GM12878 (cell line): ENCODE measurements at regions not wholly inside any gene's neighbourhood (a gene's known extent, or its start where the extent isn't known, plus 50 kb on each side); places are given as distances from the start of the nearest gene placed in this dataset.

Source experiments
- ATAC-seq: fragments of 200-7000 bp; cut with Tn5 transposase; 3 replicates; pipeline ENCODE4 v1.9.1; 2020; ENCODE audit warnings: mild to moderate bottlenecking, moderate library complexity
- BruUV-seq: library from RNA; stranded (reverse); fragments of 400-500 nt; replicated peaks from 2 replicates; lab custom pipeline; 2021; lab: Mats Ljungman, UMichigan
- CTCF ChIA-PET: fragments of 300-600 bp; sonication (Branson Sonifier 250); formaldehyde crosslinking; extraction: SDS; loops from one replicate; lab custom pipeline; 2021; ENCODE audit warnings: inconsistent platforms; lab: Yijun Ruan, JAX
- POLR2A ChIA-PET: fragments of 350-600 bp; formaldehyde crosslinking; extraction: SDS; loops from one replicate; lab custom pipeline; 2021; ENCODE audit warnings: inconsistent platforms; lab: Charles Lee
- RAD21 ChIA-PET: fragments of 300-600 bp; sonication (Branson Sonifier 250); formaldehyde crosslinking; loops from one replicate; lab custom pipeline; 2023; ENCODE audit warnings: antibody characterized with exemption; ENCODE audit not compliant: unreplicated experiment; lab: Charles Lee
- SMC1A ChIA-PET: fragments of 300-600 bp; sonication (Branson Sonifier 250); formaldehyde crosslinking; loops from one replicate; lab custom pipeline; 2023; ENCODE audit not compliant: unreplicated experiment, uncharacterized antibody; lab: Charles Lee
- DNase-seq: peaks from one replicate; pipeline ENCODE4 v3.0.0-alpha.2; 2011; ENCODE audit warnings: low read depth, low spot score
- FAIRE-seq: peaks from 3 replicates; lab custom pipeline; 2011; peaks lifted over from hg19 to GRCh38; lab: Jason Lieb, UNC
- H2AFZ ChIP-seq: 2 replicates; pipeline ENCODE4 v1.6.0; 2011; ENCODE audit warnings: low read depth, low read length, control low read depth; ENCODE audit not compliant: control insufficient read depth
- H3K27ac ChIP-seq: 2 replicates; pipeline ENCODE4 v1.5.1; 2011; ENCODE audit warnings: control low read depth; ENCODE audit not compliant: control insufficient read depth, insufficient read depth
- H3K27me3 ChIP-seq, 2 experiments: replicated peaks in 1 of 2; 2 replicates each; pipeline versions ENCODE4 v1.6.0 to v1.6.1; 2011; ENCODE audit warnings: low read length in 1 of 2; ENCODE audit not compliant: control insufficient read depth in 2 of 2, insufficient read depth in 2 of 2
- H3K36me3 ChIP-seq, 2 experiments: 2 replicates each; pipeline ENCODE4 v1.5.1; 2011; ENCODE audit warnings: low read length in 1 of 2; ENCODE audit not compliant: control insufficient read depth in 2 of 2, insufficient read depth in 2 of 2
- H3K4me1 ChIP-seq: 2 replicates; pipeline ENCODE4 v1.6.1; 2011; ENCODE audit warnings: mild to moderate bottlenecking, low read length, moderate library complexity, mixed read lengths; ENCODE audit not compliant: control insufficient read depth, insufficient read depth
- H3K4me2 ChIP-seq: 2 replicates; pipeline ENCODE4 v1.6.0; 2011; ENCODE audit warnings: control low read depth; ENCODE audit not compliant: control insufficient read depth, insufficient read depth
- H3K4me3 ChIP-seq: fragments of 200-600 bp; sonication (generic); 2 replicates; pipeline ENCODE4 v1.5.1; 2016
- H3K79me2 ChIP-seq: 2 replicates; pipeline ENCODE4 v1.6.0; 2011; ENCODE audit warnings: low read length; ENCODE audit not compliant: control insufficient read depth, insufficient read depth
- H3K9ac ChIP-seq: 2 replicates; pipeline ENCODE4 v1.8.0; 2011; ENCODE audit warnings: low read length, control low read depth, mixed read lengths; ENCODE audit not compliant: control insufficient read depth, insufficient read depth
- H3K9me3 ChIP-seq: replicated peaks from 3 replicates; pipeline ENCODE4 v1.5.1; 2011; ENCODE audit warnings: mild to moderate bottlenecking, low read length; ENCODE audit not compliant: control insufficient read depth, insufficient read depth
- H4K20me1 ChIP-seq: 2 replicates; pipeline ENCODE4 v1.6.0; 2011; ENCODE audit not compliant: control insufficient read depth, insufficient read depth
- ESRRA ChIP-seq: IDR thresholded peaks from 2 replicates; pipeline ENCODE4 v1.6.1; 2012; ENCODE audit warnings: mild to moderate bottlenecking, low read length, improper control_type of control experiment
- GATAD2B ChIP-seq: fragments of 450-650 bp; conservative IDR thresholded peaks from 2 replicates; pipeline ENCODE4 v1.6.1; 2017; ENCODE audit warnings: low read depth, mild to moderate bottlenecking, moderate library complexity
- RAD21 ChIP-seq: IDR thresholded peaks from 2 replicates; pipeline ENCODE4 v1.6.1; 2011; ENCODE audit warnings: mild to moderate bottlenecking, low read depth, low read length, moderate library complexity; ENCODE audit not compliant: insufficient read depth
- RUNX3 ChIP-seq: IDR thresholded peaks from 2 replicates; pipeline ENCODE4 v1.6.1; 2012; ENCODE audit warnings: low read length, inconsistent platforms
- SMAD1 ChIP-seq: fragments of 450-650 bp; IDR thresholded peaks from 2 replicates; pipeline ENCODE4 v1.6.1; 2018; ENCODE audit warnings: mild to moderate bottlenecking, low read depth; ENCODE audit not compliant: partially characterized antibody
- SPI1 ChIP-seq: IDR thresholded peaks from 2 replicates; pipeline ENCODE4 v1.6.1; 2011; ENCODE audit warnings: low read depth, mild to moderate bottlenecking, low read length, moderate library complexity, borderline replicate concordance; ENCODE audit not compliant: insufficient read depth
- TCF12 ChIP-seq: IDR thresholded peaks from 2 replicates; pipeline ENCODE4 v1.6.1; 2011; ENCODE audit warnings: low read depth, mild to moderate bottlenecking, low read length
- YY1 ChIP-seq: IDR thresholded peaks from 2 replicates; pipeline ENCODE4 v1.6.1; 2011; ENCODE audit warnings: low read depth, mild to moderate bottlenecking, low read length
- ZNF384 ChIP-seq: IDR thresholded peaks from 2 replicates; pipeline ENCODE4 v1.6.1; 2012; ENCODE audit warnings: low read depth, mild to moderate bottlenecking, low read length, improper control_type of control experiment, borderline replicate concordance
- WGBS: methylation state at CpG from one replicate; pipeline ENCODE4 v1.1.6; 2016; ENCODE audit warnings: low lambda C conversion rate; ENCODE audit not compliant: insufficient replicate concordance, insufficient coverage; ENCODE audit errors: missing lambda C conversion rate; 5-methylcytosine and 5-hydroxymethylcytosine counted together
- in situ Hi-C: fragments of 300-500 bp; cut with MboI; formaldehyde crosslinking; loops from 9 replicates; pipeline ENCODE4 v1.14.3; 2018; ENCODE audit warnings: mixed read lengths
- intact Hi-C: fragments of 100-400 bp; cut with micrococcal nuclease; formaldehyde crosslinking; loops from one replicate; pipeline ENCODE4 v1.14.2; 2022; ENCODE audit not compliant: unreplicated experiment
- TF ChIP-seq, protein P1 (sequence below): fragments of 450-650 bp; conservative IDR thresholded peaks from 2 replicates; pipeline ENCODE4 v1.6.1; 2017; ENCODE audit warnings: mild to moderate bottlenecking, moderate library complexity

DNA sequence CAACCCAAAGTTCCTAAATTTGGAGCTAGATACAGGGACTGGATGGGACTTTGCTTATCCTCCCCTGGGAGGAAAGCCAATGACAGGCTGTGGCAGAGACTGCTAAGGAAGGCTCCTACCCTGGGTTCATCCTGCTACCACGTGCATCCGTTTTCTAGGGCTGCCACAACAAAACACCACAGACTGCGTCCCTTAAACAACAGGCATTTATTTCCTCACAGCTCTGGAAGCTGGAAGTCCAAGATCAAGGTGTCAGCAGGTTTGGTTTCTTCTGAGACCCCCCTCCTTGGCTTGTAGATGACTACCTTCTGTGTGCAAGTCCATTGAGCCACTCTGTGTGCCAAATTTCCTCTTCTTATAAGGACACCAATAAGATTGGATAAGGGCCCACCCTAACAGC is 263.9 kb downstream of the FAM43A start:
- Histone ChIP-seq H3K4me1 (no peaks in the 10 kb centered on the region), H3K9ac (no peak overlapping the region), H3K4me2 (no peak overlapping the region), H4K20me1 (no peaks in the 10 kb centered on the region), H3K36me3 (no peaks in the 10 kb centered on the region), H3K4me3 (no peak overlapping the region), H3K27ac (no peak overlapping the region), H3K9me3 (no peaks in the 10 kb centered on the region), H3K27me3 (no peaks in the 10 kb centered on the region; a peak in 1 of 4 replicates), H3K79me2 (no peaks in the 10 kb centered on the region), H2AFZ (no peak overlapping the region)
- in situ Hi-C loops, result no loop called here
- ATAC-seq (no peak), FAIRE-seq (no peak), DNase-seq (no peak)
- POLR2A ChIA-PET, result no interaction called here
- BruUV-seq, result no TSS peak
- SMC1A ChIA-PET, result no interaction called here
- CTCF ChIA-PET, result no interaction called here
- WGBS, result 29% methylated on average over 3 of the region's 3 CpGs
- RAD21 ChIA-PET, result no interaction called here
- intact Hi-C loops, result no loop called here
- TF ChIP-seq TCF12 (no peak), RUNX3 (no peak), ZNF384 (no peak), SPI1 (no peak), ESRRA (no peak), RAD21 (no peak), SMAD1 (no peak), GATAD2B (no peak), YY1 (no peak)
- TF ChIP-seq, protein P1, sequence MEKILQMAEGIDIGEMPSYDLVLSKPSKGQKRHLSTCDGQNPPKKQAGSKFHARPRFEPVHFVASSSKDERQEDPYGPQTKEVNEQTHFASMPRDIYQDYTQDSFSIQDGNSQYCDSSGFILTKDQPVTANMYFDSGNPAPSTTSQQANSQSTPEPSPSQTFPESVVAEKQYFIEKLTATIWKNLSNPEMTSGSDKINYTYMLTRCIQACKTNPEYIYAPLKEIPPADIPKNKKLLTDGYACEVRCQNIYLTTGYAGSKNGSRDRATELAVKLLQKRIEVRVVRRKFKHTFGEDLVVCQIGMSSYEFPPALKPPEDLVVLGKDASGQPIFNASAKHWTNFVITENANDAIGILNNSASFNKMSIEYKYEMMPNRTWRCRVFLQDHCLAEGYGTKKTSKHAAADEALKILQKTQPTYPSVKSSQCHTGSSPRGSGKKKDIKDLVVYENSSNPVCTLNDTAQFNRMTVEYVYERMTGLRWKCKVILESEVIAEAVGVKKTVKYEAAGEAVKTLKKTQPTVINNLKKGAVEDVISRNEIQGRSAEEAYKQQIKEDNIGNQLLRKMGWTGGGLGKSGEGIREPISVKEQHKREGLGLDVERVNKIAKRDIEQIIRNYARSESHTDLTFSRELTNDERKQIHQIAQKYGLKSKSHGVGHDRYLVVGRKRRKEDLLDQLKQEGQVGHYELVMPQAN, result no peak
